SK-N-SH (cell line): ENCODE measurements at regions not wholly inside any gene's neighbourhood (a gene's known extent, or its start where the extent isn't known, plus 50 kb on each side); places are given as distances from the start of the nearest gene placed in this dataset.
A peak's percentile ranks its signal among the peaks of the same experiment; 100 is the strongest.

Source experiments
- CTCF ChIA-PET: fragments of 300-600, 350-600 bp; formaldehyde crosslinking; extraction: SDS; loops from one replicate; lab custom pipeline; 2021; lab: Yijun Ruan, JAX
- POLR2A ChIA-PET: fragments of 350-600 bp; sonication (Branson Sonifier 250); formaldehyde crosslinking; extraction: SDS; loops from one replicate; lab custom pipeline; 2020; ENCODE audit warnings: antibody characterized with exemption, inconsistent platforms; lab: Yijun Ruan, JAX
- DNase-seq: peaks from one replicate; pipeline ENCODE4 v3.0.0; 2012
- H2AFZ ChIP-seq: fragments of 200-600 bp; sonication (generic); 2 replicates; pipeline ENCODE4 v1.8.1; 2016; ENCODE audit warnings: antibody characterized with exemption, mild to moderate bottlenecking, low read depth
- H3F3A ChIP-seq: fragments of 200-600 bp; sonication (generic); replicated peaks from 2 replicates; pipeline ENCODE3; 2016; ENCODE audit warnings: antibody characterized with exemption, mild to moderate bottlenecking; ENCODE audit not compliant: insufficient read depth
- H3K27ac ChIP-seq, 2 experiments: fragments of 200-500 bp in 1 of 2; fragments of 200-600 bp in 1 of 2; sonication (Bioruptor generic) in 1 of 2; sonication (generic), shearing (Covaris generic) in 1 of 2; 2 replicates each; pipeline versions ENCODE4 v1.5.1 to v1.6.1; 2014 to 2016; ENCODE audit warnings: low read depth in 2 of 2, inconsistent platforms in 1 of 2, low read length in 1 of 2, mild to moderate bottlenecking in 1 of 2, mixed read lengths in 1 of 2
- H3K27me3 ChIP-seq: fragments of 200-600 bp; sonication (generic), shearing (Covaris generic); 2 replicates; pipeline ENCODE4 v1.6.1; 2016; ENCODE audit warnings: mixed run types; ENCODE audit not compliant: insufficient read depth
- H3K36me3 ChIP-seq, 2 experiments: fragments of 200-500 bp in 1 of 2; fragments of 200-600 bp in 1 of 2; sonication (Bioruptor generic) in 1 of 2; sonication (generic) in 1 of 2; replicated peaks in 1 of 2; 2 replicates each; pipeline versions ENCODE3 to v1.5.1; 2014 to 2016; ENCODE audit warnings: low read length in 1 of 2, mild to moderate bottlenecking in 1 of 2; ENCODE audit not compliant: insufficient read depth in 2 of 2, control insufficient read depth in 1 of 2
- H3K4me1 ChIP-seq, 2 experiments: fragments of 200-500 bp in 1 of 2; fragments of 200-600 bp in 1 of 2; sonication (Bioruptor generic) in 1 of 2; sonication (generic), shearing (Covaris generic) in 1 of 2; 2 replicates each; pipeline versions ENCODE4 v1.5.1 to v1.6.1; 2014 to 2016; ENCODE audit warnings: low read depth in 1 of 2, low read length in 1 of 2, mixed run types in 1 of 2; ENCODE audit not compliant: insufficient read depth in 2 of 2, control insufficient read depth in 1 of 2
- H3K4me2 ChIP-seq: fragments of 200-600 bp; sonication (generic), shearing (Covaris generic); 2 replicates; pipeline ENCODE4 v1.6.1; 2017; ENCODE audit warnings: mixed run types
- H3K4me3 ChIP-seq, 2 experiments: fragments of 200-500 bp in 1 of 2; fragments of 200-600 bp in 1 of 2; sonication (Bioruptor generic) in 1 of 2; sonication (generic), shearing (Covaris generic) in 1 of 2; 2 replicates each; pipeline versions ENCODE4 v1.5.1 to v1.8.1; 2014 to 2016; ENCODE audit warnings: low read depth in 2 of 2, inconsistent platforms in 1 of 2, low read length in 1 of 2, mild to moderate bottlenecking in 1 of 2, mixed read lengths in 1 of 2, moderate library complexity in 1 of 2
- H3K79me2 ChIP-seq: fragments of 200-600 bp; sonication (generic); 2 replicates; pipeline ENCODE4 v1.8.1; 2017; ENCODE audit warnings: mild to moderate bottlenecking; ENCODE audit not compliant: insufficient read depth
- H3K9ac ChIP-seq: fragments of 200-600 bp; sonication (generic); 2 replicates; pipeline ENCODE4 v1.6.1; 2017; ENCODE audit warnings: mixed run types
- H3K9me2 ChIP-seq: fragments of 200-600 bp; sonication (generic); 2 replicates; pipeline ENCODE4 v1.6.1; 2017; ENCODE audit warnings: mixed run types
- H3K9me3 ChIP-seq: fragments of 200-600 bp; sonication (generic); 2 replicates; pipeline ENCODE4 v1.6.1; 2017; ENCODE audit warnings: mixed run types, mild to moderate bottlenecking, moderate library complexity
- H4K20me1 ChIP-seq: fragments of 200-600 bp; sonication (generic); 2 replicates; pipeline ENCODE4 v1.6.1; 2017; ENCODE audit warnings: mild to moderate bottlenecking, mixed run types; ENCODE audit not compliant: insufficient read depth
- FOSL2 ChIP-seq: IDR thresholded peaks from 2 replicates; pipeline ENCODE4 v1.4.0; 2012; ENCODE audit warnings: low read depth, mild to moderate bottlenecking, moderate library complexity, borderline replicate concordance
- GATA2 ChIP-seq: sonication (generic); formaldehyde crosslinking; IDR thresholded peaks from 2 replicates; pipeline ENCODE4 v1.5.0; 2020; ENCODE audit warnings: mild to moderate bottlenecking, missing genetic modification reagents
- SMC3 ChIP-seq: IDR thresholded peaks from 2 replicates; pipeline ENCODE4 v1.6.1; 2012; ENCODE audit warnings: low read depth, low read length, improper control_type of control experiment
- TCF12 ChIP-seq: IDR thresholded peaks from 2 replicates; pipeline ENCODE4 v1.4.0; 2012
- WGBS: methylation state at CpG from one replicate; pipeline ENCODE4 v1.1.6; 2017; ENCODE audit warnings: low lambda C conversion rate; 5-methylcytosine and 5-hydroxymethylcytosine counted together
- TF ChIP-seq, protein P1 (sequence below): fragments of 200-600 bp; sonication (generic); IDR thresholded peaks from 2 replicates; pipeline ENCODE4 v1.6.1; 2017; ENCODE audit warnings: antibody characterized with exemption, mild to moderate bottlenecking, moderate library complexity
- TF ChIP-seq, protein P2 (sequence below): IDR thresholded peaks from 2 replicates; pipeline ENCODE4; 2012
- TF ChIP-seq, protein P3 (sequence below): IDR thresholded peaks from 2 replicates; pipeline ENCODE4 v1.6.1; 2012; ENCODE audit warnings: mild to moderate bottlenecking, low read depth, low read length, moderate library complexity

DNA sequence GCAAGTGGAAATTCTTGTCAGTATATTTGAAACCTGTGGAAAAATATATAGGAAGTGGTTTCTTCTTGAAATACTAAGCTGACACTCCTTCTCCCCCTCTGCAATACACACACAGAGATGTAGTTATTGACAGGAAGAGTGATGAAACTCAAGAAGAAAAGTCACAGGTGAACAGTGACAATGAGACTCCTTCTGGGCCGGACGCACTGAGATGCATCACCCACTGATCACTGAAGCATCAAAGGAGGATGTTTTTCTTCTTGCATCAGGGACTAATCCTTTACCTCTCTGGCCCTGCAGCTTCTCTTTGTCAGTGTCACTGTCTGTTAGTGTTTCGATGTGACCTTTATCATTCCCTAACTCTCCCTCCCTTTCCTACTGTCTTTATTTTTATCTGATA, 1864.2 kb upstream of the C9orf72 start:
- DNase-seq, result no peak
- CTCF ChIA-PET, result no interaction called here
- Histone ChIP-seq H3K27me3 (no peaks in the 10 kb centered on the region), H3K27ac (no peak overlapping the region), H3K4me2 (no peak overlapping the region), H2AFZ (no peak overlapping the region)
- no peak for TF ChIP-seq SMC3
- TF ChIP-seq, protein P1, sequence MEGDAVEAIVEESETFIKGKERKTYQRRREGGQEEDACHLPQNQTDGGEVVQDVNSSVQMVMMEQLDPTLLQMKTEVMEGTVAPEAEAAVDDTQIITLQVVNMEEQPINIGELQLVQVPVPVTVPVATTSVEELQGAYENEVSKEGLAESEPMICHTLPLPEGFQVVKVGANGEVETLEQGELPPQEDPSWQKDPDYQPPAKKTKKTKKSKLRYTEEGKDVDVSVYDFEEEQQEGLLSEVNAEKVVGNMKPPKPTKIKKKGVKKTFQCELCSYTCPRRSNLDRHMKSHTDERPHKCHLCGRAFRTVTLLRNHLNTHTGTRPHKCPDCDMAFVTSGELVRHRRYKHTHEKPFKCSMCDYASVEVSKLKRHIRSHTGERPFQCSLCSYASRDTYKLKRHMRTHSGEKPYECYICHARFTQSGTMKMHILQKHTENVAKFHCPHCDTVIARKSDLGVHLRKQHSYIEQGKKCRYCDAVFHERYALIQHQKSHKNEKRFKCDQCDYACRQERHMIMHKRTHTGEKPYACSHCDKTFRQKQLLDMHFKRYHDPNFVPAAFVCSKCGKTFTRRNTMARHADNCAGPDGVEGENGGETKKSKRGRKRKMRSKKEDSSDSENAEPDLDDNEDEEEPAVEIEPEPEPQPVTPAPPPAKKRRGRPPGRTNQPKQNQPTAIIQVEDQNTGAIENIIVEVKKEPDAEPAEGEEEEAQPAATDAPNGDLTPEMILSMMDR, result no peak
- TF ChIP-seq, all 33 proteins: peak for 0
- POLR2A ChIA-PET, result no interaction called here
- no peaks in the 10 kb centered on the region for H3K4me1 ChIP-seq
- H3K9ac ChIP-seq, result no peak overlapping the region
- no peaks in the 10 kb centered on the region for H3K36me3 ChIP-seq
- no peaks in the 10 kb centered on the region for H4K20me1 ChIP-seq
- no peak overlapping the region for H3K4me3 ChIP-seq
- H3F3A ChIP-seq, result no peaks in the 10 kb centered on the region
- 88% methylated on average over 3 of the region's 3 CpGs for WGBS
- H3K9me2 ChIP-seq, result no peaks in the 10 kb centered on the region
- H3K9me3 ChIP-seq, result no peaks in the 10 kb centered on the region
- H3K79me2 ChIP-seq, result no peaks in the 10 kb centered on the region

DNA sequence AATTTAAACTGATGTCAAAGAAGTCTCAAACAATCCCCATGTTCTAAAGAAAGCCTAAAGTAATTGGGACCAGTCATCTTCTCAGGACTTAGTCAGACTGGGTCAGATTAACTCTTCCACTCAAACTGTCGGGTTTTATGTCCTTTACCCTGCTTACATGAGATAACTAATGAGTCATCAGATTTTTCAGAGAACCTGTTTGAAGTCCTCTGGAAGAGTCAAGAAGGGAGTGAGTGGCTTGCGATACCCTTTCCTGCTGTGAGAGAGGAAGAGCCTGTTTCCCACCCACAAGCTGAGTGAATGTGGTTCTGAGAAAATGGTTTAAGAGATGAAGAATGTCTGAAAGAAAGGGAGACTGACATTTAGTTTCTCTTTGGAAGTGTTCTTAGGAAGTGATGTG, 1866.7 kb upstream of the C9orf72 start:
- CTCF ChIA-PET, result no interaction called here
- WGBS, result 19% methylated on average over 2 of the region's 2 CpGs

More for the DNA sequence above, 1866.7 kb upstream of the C9orf72 start:
- no peaks in the 10 kb centered on the region for H3K9me3 ChIP-seq
- H3K27me3 ChIP-seq, result no peaks in the 10 kb centered on the region
- H3F3A ChIP-seq, result no peaks in the 10 kb centered on the region
- H3K4me1 ChIP-seq, result no peaks in the 10 kb centered on the region
- no peaks in the 10 kb centered on the region for H4K20me1 ChIP-seq
- peak overlapping the region in 1 of 2 experiments; percentile 39; a peak in 2 of 4 replicates for H3K27ac ChIP-seq
- DNase-seq, result no peak
- H3K79me2 ChIP-seq, result no peaks in the 10 kb centered on the region
- H3K9ac ChIP-seq, result no peak overlapping the region
- H3K4me2 ChIP-seq, result no peak overlapping the region
- TF ChIP-seq, protein P2, sequence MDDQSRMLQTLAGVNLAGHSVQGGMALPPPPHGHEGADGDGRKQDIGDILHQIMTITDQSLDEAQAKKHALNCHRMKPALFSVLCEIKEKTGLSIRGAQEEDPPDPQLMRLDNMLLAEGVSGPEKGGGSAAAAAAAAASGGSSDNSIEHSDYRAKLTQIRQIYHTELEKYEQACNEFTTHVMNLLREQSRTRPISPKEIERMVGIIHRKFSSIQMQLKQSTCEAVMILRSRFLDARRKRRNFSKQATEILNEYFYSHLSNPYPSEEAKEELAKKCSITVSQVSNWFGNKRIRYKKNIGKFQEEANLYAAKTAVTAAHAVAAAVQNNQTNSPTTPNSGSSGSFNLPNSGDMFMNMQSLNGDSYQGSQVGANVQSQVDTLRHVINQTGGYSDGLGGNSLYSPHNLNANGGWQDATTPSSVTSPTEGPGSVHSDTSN, result peak; percentile 17; the same call in 1 of the 2 replicates
- 0 out of 2 replicates have a peak, but pooled peaks have one; percentile 23 for TF ChIP-seq TCF12
- TF ChIP-seq, protein P3, sequence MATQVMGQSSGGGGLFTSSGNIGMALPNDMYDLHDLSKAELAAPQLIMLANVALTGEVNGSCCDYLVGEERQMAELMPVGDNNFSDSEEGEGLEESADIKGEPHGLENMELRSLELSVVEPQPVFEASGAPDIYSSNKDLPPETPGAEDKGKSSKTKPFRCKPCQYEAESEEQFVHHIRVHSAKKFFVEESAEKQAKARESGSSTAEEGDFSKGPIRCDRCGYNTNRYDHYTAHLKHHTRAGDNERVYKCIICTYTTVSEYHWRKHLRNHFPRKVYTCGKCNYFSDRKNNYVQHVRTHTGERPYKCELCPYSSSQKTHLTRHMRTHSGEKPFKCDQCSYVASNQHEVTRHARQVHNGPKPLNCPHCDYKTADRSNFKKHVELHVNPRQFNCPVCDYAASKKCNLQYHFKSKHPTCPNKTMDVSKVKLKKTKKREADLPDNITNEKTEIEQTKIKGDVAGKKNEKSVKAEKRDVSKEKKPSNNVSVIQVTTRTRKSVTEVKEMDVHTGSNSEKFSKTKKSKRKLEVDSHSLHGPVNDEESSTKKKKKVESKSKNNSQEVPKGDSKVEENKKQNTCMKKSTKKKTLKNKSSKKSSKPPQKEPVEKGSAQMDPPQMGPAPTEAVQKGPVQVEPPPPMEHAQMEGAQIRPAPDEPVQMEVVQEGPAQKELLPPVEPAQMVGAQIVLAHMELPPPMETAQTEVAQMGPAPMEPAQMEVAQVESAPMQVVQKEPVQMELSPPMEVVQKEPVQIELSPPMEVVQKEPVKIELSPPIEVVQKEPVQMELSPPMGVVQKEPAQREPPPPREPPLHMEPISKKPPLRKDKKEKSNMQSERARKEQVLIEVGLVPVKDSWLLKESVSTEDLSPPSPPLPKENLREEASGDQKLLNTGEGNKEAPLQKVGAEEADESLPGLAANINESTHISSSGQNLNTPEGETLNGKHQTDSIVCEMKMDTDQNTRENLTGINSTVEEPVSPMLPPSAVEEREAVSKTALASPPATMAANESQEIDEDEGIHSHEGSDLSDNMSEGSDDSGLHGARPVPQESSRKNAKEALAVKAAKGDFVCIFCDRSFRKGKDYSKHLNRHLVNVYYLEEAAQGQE, result no peak
- TF ChIP-seq GATA2 (CRISPR knock-in tag), result no peak
- peak; percentile 57 for TF ChIP-seq FOSL2
- TF ChIP-seq, all 33 proteins: peak for 3
- H3K9me2 ChIP-seq, result no peaks in the 10 kb centered on the region
- no peak overlapping the region for H3K4me3 ChIP-seq
- H3K36me3 ChIP-seq, result no peaks in the 10 kb centered on the region
- no peak overlapping the region for H2AFZ ChIP-seq
- POLR2A ChIA-PET, result no interaction called here
